ENCODE measurements at regions not wholly inside any gene's neighbourhood (a gene's known extent, or its start where the extent isn't known, plus 50 kb on each side); places are given as distances from the start of the nearest gene placed in this dataset.

- TF ChIP-seq CTCF (IDR thresholded peaks at IDR 0.05; ENCODE audit: insufficient read depth, low read length, poor library complexity, severe bottlenecking) (no peak), EZH2phosphoT487 (conservative IDR thresholded peaks at IDR 0.05; ENCODE audit: low read length) (no peak)
Observed at GRCh38 chr10:53528974-53529373, 756.4 kb upstream of the MBL2 start.

All from SU-DHL-6 (cell line).